CD1c-positive myeloid dendritic cell (primary cell): ENCODE measurements at regions not wholly inside any gene's neighbourhood (a gene's known extent, or its start where the extent isn't known, plus 50 kb on each side); places are given as distances from the start of the nearest gene placed in this dataset.
A peak's percentile ranks its signal among the peaks of the same experiment; 100 is the strongest.

Experiments used
- DNase-seq: peaks from one replicate; pipeline ENCODE4 v3.0.0-alpha.2; 2016; ENCODE audit errors: extremely low spot score

- DNase-seq = no peak
Measured at GRCh38 chr10:53006663-53007526, 234.3 kb upstream of the MBL2 start.

- DNase-seq = no peak
Measured at GRCh38 chr10:53005612-53006345, 233.2 kb upstream of the MBL2 start.

DNA sequence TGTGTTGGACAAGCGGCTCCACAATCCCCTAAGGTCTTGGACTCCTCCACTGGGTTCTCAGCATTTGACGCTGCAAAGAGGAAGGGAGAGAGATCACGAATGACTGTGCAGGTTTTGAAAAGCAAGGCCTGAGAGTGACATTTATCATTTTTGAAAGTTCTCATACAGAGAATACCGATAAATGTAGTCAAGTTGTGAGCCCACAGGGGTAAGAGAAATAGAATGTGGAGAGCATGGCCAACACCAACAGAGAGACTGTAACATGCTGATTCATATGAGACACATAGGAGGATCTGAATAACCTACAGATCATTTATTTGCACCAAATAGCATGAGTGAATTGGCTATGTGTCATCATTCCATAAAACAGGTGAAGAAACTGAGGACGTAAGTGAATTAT is 230.5 kb upstream of the MBL2 start:
- DNase-seq = no peak

DNA sequence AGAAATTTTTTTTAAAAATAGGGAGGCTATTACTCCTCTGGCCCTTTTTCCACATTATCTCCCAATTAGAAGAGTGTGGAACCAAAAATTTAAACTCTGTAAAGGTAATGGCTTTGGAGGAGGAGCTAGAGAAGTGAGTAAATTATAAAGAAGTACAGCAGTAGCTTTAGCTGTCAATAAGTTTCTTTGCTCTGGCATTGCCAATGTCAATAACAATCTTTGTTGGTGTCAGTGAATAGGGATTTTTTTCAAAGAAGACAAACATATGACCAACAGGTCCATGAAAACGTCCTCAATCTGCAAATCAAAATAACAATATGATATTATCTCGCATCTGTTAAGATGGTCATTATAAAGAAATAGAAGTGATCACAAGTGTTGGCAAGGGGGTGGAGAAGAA is 227.1 kb upstream of the MBL2 start:
- DNase-seq = no peak

DNA sequence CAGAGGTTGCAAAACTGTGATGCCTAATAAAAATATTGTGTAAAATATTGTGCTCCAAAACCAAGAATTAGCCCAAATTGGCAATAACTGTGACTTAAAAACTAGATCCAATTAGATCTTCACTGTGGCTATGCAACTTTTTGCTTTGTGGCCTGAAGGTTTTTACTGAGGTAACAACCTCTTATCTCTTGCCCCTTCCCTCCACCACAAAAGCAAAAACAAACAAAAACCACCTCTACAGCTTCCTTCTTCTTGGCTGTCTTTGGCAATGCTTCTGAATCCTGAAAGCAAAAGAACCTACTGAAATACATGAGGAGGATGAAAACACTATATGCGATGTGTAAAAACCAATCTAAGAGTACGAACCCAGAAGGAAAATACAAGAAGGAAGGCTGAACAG is 226.7 kb upstream of the MBL2 start:
- no peak for DNase-seq

- DNase-seq = no peak
Measured at GRCh38 chr10:52997007-52997406, 224.4 kb upstream of the MBL2 start.

GRCh38 chr10:52994370-52994769 is 221.8 kb upstream of the MBL2 start:
- DNase-seq = no peak

- DNase-seq = no peak
Measured at GRCh38 chr10:52993109-52993508, 220.5 kb upstream of the MBL2 start.

GRCh38 chr10:52992567-52992966 is 220.0 kb upstream of the MBL2 start:
- DNase-seq = no peak

DNA sequence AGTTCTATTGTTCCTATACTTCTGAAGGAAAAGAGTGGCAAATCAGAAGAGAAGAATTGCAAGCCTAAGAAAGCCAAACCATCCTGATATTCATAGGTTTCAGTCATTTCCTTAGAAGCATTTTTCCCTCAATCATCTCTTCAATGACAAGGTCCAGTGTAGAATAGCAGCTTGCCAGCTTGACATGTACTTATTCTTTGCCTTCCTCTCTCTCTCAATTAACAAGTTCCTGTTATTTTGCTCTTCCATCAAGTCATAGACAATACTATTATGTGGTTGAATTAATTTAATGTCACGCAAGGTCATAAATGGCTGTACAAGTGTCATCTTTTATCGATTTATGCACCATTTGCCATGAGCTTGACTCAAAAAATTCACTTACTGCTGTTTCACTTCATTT is 216.3 kb upstream of the MBL2 start:
- DNase-seq = no peak

DNA sequence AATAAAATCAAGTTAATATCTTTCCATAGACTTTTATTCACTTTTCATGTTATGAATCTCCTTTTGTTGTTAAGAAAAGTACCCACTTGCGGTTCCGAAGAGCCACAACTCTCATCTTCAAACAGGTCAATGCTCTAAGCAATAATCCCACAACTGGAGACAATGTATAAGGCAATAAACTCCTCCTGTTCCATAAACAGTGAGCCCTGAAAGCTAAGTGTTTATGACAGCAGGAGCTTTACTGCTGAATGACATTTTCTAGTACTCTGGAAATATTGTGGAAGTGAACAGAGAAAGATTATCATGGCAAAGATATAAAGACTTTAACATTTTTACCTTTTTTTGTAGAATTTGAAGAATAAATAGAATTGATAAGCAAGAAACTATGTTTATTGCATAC is 213.5 kb upstream of the MBL2 start:
- no peak for DNase-seq

GRCh38 chr10:52984169-52984568 is 211.6 kb upstream of the MBL2 start:
- no peak for DNase-seq

GRCh38 chr10:52979295-52979990 is 206.9 kb upstream of the MBL2 start:
- DNase-seq = no peak

- no peak for DNase-seq
Measured at GRCh38 chr10:52977581-52977980, 205.0 kb upstream of the MBL2 start.

- no peak for DNase-seq
Measured at GRCh38 chr10:52967806-52968795, 195.5 kb upstream of the MBL2 start.

- no peak for DNase-seq
Measured at GRCh38 chr10:52966904-52967303, 194.3 kb upstream of the MBL2 start.

DNA sequence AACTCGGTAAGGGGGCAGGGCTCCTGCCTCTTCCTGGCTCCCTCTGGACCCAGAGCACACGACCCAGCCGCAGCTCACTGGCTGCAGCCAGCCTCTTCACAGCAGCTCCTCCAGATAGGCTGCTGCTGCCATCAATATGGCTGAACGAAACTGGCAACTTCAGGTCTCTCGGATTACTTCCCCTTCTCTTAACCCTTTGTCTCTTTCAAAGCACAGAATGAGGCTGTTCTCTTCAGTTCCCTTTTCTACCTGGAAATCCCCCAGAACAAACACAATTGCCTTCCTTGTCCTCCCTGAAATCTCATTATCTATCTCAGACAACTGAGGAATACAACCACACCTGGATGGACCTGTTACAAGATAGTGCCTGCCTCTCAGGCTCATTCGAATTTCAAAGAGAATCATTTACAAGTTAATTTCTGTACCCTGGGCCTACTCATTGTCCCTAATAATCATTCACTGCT is 193.4 kb upstream of the MBL2 start:
- peak; percentile 46 for DNase-seq

DNA sequence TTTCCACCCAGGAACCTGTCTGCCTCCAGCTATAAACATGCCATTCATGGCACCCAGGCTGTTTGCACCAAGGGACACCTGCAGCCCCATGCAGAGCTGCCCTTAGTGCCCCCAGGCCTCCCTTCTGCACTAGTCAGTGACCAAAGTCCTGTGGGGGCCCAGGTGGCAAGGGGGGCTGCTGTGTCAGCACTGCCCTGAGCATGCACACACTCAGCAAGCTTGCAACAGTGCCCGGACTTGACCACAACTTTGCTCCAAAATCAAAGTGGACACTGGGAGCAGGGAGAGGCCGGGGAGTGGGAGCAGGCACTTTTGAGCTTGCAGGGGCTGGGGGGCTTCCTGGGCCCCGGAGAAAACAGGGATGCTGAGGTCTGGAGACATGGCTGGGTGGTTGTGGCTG is 192.9 kb upstream of the MBL2 start:
- DNase-seq = no peak

DNA sequence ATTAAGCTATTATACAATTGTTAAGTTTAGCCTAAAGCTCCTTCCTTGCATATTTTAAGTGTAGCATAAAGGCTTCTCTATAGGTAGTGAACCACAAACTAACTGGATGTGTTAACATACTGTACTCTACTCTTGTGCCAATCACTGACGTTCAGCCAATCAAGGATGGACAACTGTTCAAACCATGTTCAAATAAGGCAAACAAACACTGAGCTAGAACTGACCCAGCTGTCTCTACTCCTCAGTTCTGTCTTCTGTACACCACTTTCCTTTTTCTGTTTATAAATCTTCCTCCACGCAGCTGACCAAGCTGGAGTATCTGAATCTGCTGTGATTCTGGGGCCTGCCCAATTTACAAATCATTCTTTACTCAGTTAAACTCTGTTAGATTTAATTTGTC is 188.7 kb upstream of the MBL2 start:
- DNase-seq = no peak

DNA sequence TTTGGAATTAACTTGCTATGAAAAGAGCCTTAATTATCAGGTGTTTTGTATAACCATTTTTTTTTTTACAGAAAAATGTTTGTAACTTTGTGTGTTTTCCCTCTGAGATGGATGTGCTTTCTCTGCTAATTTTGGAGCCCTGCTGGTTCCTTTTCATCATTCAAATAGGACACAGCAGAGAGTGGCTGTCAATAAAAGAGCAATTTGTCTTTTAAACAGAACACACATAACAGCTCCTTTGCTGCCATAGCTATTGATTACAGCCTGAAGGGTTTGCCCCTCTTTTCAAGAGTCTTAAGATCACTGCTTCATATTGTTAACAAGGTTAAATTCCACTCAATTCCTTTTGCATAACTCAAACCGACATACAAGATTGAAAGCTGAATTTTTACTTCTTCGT is 187.2 kb upstream of the MBL2 start:
- DNase-seq = no peak

- no peak for DNase-seq
Measured at GRCh38 chr10:52956861-52957260, 184.3 kb upstream of the MBL2 start.
